ENCODE measurements at regions not wholly inside any gene's neighbourhood (a gene's known extent, or its start where the extent isn't known, plus 50 kb on each side); places are given as distances from the start of the nearest gene placed in this dataset.

DNA sequence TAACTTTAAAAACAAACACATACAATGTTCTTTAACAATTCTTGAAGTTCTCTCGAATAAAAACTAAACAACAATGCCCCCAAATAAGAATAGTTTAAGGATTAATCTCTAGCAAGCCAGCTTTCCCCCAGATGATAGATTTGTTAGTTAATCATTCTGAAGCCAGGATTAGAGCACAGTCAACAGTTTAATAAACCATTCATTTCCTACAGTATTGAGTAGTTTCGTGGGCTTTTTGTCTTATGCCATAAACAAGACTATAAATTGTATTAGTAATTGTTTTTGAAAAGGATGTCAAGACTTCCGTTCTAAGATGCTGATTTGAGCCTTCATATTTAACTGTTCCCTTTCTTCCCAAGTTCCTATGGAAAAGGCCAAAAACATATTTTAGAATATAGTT is 136.6 kb downstream of the PIK3R1 start:
- Histone ChIP-seq H3K27me3 (ENCODE audit: control insufficient read depth in 5 of 5, insufficient read depth in 4 of 5, low read length in 5 of 5) (no peaks in the 10 kb centered on the region), H3K36me3 (ENCODE audit: control insufficient read depth in 5 of 5, insufficient read depth in 5 of 5, low read length in 5 of 5) (no peaks in the 10 kb centered on the region), H3K4me3 (ENCODE audit: low read depth in 1 of 5, low read length in 5 of 5) (no peak overlapping the region), H3K4me1 (ENCODE audit: control insufficient read depth in 5 of 5, insufficient read depth in 5 of 5, low read length in 5 of 5) (peaks cover 0 to 8% (median 0%) of the 10 kb centered on the region in 5 donors), H3K9ac (ENCODE audit: low read length in 5 of 5) (no peak overlapping the region), H3K27ac (ENCODE audit: low read depth, low read length) (no peak overlapping the region), H3K9me3 (ENCODE audit: control insufficient read depth in 5 of 5, low read length in 5 of 5) (no peaks in the 10 kb centered on the region)

DNA sequence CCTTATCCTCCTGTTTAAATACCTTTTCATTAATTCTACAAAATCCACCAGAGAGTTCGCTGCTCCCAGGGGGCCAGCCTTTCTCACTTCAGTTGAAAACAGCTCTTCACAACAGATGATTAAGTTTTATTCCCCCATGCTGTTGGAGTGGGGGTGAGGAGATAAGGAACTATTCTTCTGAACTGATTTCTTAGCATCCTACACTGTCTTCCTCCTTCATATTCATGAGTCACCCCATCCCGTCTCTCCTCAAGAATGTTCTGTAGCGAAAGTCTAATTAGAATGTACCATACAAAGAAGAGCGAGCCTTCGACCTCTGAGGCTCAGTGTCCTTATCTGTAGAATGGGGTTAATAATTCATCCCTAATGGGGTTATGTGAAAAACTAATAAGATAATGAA is 138.0 kb downstream of the PIK3R1 start:
- Histone ChIP-seq H3K9me3 (ENCODE audit: control insufficient read depth in 5 of 5, low read length in 5 of 5) (no peaks in the 10 kb centered on the region), H3K36me3 (ENCODE audit: control insufficient read depth in 5 of 5, insufficient read depth in 5 of 5, low read length in 5 of 5) (no peaks in the 10 kb centered on the region), H3K9ac (ENCODE audit: low read length in 5 of 5) (no peak overlapping the region), H3K27ac (ENCODE audit: low read depth, low read length) (no peak overlapping the region), H3K27me3 (ENCODE audit: control insufficient read depth in 5 of 5, insufficient read depth in 4 of 5, low read length in 5 of 5) (no peaks in the 10 kb centered on the region), H3K4me1 (ENCODE audit: control insufficient read depth in 5 of 5, insufficient read depth in 5 of 5, low read length in 5 of 5) (peaks cover 0 to 8% (median 0%) of the 10 kb centered on the region in 5 donors), H3K4me3 (ENCODE audit: low read depth in 1 of 5, low read length in 5 of 5) (no peak overlapping the region)

DNA sequence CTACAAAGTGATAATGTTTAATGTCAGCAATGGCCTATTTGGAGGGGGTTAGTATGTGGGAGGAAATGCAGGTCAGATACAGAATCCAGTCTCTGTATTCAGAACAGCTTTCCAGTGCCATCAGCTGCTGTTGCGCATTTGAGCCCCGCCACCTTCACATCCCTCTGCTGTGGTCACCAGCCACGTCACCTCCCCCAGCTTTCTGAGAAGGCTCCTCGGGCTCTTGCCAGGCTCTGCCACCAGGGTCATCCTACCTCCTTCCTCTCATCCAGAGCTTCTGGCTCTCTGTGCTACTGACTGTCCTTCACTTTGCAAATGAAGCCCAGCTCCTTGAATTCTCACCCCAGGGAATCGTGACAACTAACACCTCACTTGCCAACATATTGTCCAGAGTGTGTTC is 138.8 kb downstream of the PIK3R1 start:
- H3K9me3 ChIP-seq (ENCODE audit: control insufficient read depth in 5 of 5, low read length in 5 of 5) = no peaks in the 10 kb centered on the region
- H3K27ac ChIP-seq (ENCODE audit: low read depth, low read length) = no peak overlapping the region
- no peak overlapping the region for H3K4me3 ChIP-seq (ENCODE audit: low read depth in 1 of 5, low read length in 5 of 5)

DNA sequence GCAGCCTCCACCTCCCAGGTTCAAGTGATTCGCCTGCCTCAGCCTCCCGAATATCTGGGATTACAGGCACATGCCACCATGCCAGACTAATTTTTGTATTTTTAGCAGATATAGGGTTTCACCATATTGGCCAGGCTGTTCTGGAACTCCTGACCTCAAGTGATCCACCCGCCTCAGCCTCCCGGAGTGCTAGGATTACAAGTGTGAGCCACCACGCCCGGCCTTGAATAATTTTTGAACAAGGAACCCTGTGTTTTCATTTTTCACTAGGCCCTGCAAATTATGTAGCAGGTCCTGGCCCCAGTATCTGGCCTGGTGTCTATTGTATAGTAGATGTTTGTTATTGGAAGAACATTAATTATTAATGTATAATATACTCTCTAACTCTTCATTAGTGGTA is 140.7 kb downstream of the PIK3R1 start:
- Histone ChIP-seq H3K27ac (ENCODE audit: low read depth, low read length) (no peak overlapping the region), H3K36me3 (ENCODE audit: control insufficient read depth in 5 of 5, insufficient read depth in 5 of 5, low read length in 5 of 5) (no peaks in the 10 kb centered on the region), H3K9ac (ENCODE audit: low read length in 5 of 5) (no peak overlapping the region), H3K4me1 (ENCODE audit: control insufficient read depth in 5 of 5, insufficient read depth in 5 of 5, low read length in 5 of 5) (peaks cover 0 to 8% (median 0%) of the 10 kb centered on the region in 5 donors), H3K9me3 (ENCODE audit: control insufficient read depth in 5 of 5, low read length in 5 of 5) (no peaks in the 10 kb centered on the region), H3K27me3 (ENCODE audit: control insufficient read depth in 5 of 5, insufficient read depth in 4 of 5, low read length in 5 of 5) (no peaks in the 10 kb centered on the region), H3K4me3 (ENCODE audit: low read depth in 1 of 5, low read length in 5 of 5) (no peak overlapping the region)

More for the DNA sequence above, 138.8 kb downstream of the PIK3R1 start:
- no peaks in the 10 kb centered on the region for H3K36me3 ChIP-seq (ENCODE audit: control insufficient read depth in 5 of 5, insufficient read depth in 5 of 5, low read length in 5 of 5)
- H3K4me1 ChIP-seq (ENCODE audit: control insufficient read depth in 5 of 5, insufficient read depth in 5 of 5, low read length in 5 of 5) = peaks cover 0 to 8% (median 0%) of the 10 kb centered on the region in 5 donors
- H3K9ac ChIP-seq (ENCODE audit: low read length in 5 of 5) = no peak overlapping the region
- H3K27me3 ChIP-seq (ENCODE audit: control insufficient read depth in 5 of 5, insufficient read depth in 4 of 5, low read length in 5 of 5) = no peaks in the 10 kb centered on the region

DNA sequence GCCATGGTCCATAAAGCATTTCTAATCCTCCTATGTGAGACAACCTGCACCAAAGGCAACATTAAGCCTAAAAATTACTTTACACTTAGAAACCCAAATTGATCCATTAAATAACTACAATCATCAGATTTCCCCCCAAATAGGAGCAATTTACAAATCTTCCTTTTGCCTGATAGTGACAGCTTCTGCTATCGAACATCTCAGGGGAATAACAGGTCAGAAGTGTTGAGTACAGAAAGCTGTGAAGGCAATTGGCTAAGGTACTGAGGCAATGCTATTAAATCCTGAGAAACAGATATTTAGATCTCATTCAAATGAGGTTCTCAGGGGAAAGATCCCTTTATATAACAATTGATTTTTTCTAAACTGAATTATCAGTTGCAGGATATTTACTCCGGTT is 141.1 kb downstream of the PIK3R1 start:
- Histone ChIP-seq H3K9ac (ENCODE audit: low read length in 5 of 5) (no peak overlapping the region), H3K4me3 (ENCODE audit: low read depth in 1 of 5, low read length in 5 of 5) (no peak overlapping the region), H3K27me3 (ENCODE audit: control insufficient read depth in 5 of 5, insufficient read depth in 4 of 5, low read length in 5 of 5) (no peaks in the 10 kb centered on the region), H3K9me3 (ENCODE audit: control insufficient read depth in 5 of 5, low read length in 5 of 5) (no peaks in the 10 kb centered on the region), H3K4me1 (ENCODE audit: control insufficient read depth in 5 of 5, insufficient read depth in 5 of 5, low read length in 5 of 5) (peaks cover 0 to 8% (median 0%) of the 10 kb centered on the region in 5 donors), H3K27ac (ENCODE audit: low read depth, low read length) (no peak overlapping the region), H3K36me3 (ENCODE audit: control insufficient read depth in 5 of 5, insufficient read depth in 5 of 5, low read length in 5 of 5) (no peaks in the 10 kb centered on the region)

DNA sequence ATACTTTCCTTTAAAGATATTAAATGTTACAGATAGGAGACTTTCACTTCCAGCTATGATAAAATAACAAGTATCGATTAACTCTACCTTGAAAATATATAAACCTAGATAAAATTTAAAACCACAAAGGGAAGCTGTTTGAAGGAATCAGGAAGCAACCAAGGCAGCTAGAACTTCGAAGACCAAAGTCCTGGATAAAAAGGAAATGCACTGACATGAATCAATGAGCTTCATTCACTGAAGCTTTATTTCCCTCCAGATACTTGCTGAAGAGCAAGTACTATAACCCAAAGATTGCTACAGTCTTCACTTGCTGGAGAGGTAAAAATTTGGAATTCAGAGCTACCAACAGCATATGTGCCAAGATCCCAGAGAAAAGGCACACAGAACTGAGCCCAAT is 144.1 kb downstream of the PIK3R1 start:
- Histone ChIP-seq H3K9ac (ENCODE audit: low read length in 5 of 5) (no peak overlapping the region), H3K9me3 (ENCODE audit: control insufficient read depth in 5 of 5, low read length in 5 of 5) (peaks cover 0 to 3% (median 0%) of the 10 kb centered on the region in 5 donors), H3K27me3 (ENCODE audit: control insufficient read depth in 5 of 5, insufficient read depth in 4 of 5, low read length in 5 of 5) (no peaks in the 10 kb centered on the region), H3K4me3 (ENCODE audit: low read depth in 1 of 5, low read length in 5 of 5) (no peak overlapping the region), H3K4me1 (ENCODE audit: control insufficient read depth in 5 of 5, insufficient read depth in 5 of 5, low read length in 5 of 5) (no peaks in the 10 kb centered on the region), H3K27ac (ENCODE audit: low read depth, low read length) (no peak overlapping the region), H3K36me3 (ENCODE audit: control insufficient read depth in 5 of 5, insufficient read depth in 5 of 5, low read length in 5 of 5) (no peaks in the 10 kb centered on the region)

DNA sequence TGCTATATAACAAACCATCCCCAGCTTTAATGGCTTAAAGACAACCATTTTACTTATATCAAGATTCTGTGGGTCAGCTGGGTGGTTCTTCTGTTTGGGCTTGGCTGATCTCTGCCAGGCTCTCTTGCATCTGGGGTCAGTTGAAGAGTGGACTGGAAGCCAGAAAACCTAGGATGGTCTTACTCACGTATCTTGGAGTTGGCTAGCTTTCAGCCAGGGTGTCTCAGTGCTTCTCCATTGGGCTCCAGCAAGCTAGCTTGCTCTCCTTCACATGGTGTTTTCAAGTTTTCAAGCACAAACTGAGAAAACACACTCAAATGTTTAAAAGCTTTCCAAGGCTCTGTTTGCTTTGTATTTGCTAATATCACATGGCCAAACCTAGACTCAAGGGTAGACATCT is 146.8 kb downstream of the PIK3R1 start:
- Histone ChIP-seq H3K9ac (ENCODE audit: low read length in 5 of 5) (no peak overlapping the region), H3K27ac (ENCODE audit: low read depth, low read length) (no peak overlapping the region), H3K4me1 (ENCODE audit: control insufficient read depth in 5 of 5, insufficient read depth in 5 of 5, low read length in 5 of 5) (no peaks in the 10 kb centered on the region), H3K36me3 (ENCODE audit: control insufficient read depth in 5 of 5, insufficient read depth in 5 of 5, low read length in 5 of 5) (no peaks in the 10 kb centered on the region), H3K27me3 (ENCODE audit: control insufficient read depth in 5 of 5, insufficient read depth in 4 of 5, low read length in 5 of 5) (no peaks in the 10 kb centered on the region), H3K9me3 (ENCODE audit: control insufficient read depth in 5 of 5, low read length in 5 of 5) (peaks cover 0 to 3% (median 0%) of the 10 kb centered on the region in 5 donors), H3K4me3 (ENCODE audit: low read depth in 1 of 5, low read length in 5 of 5) (no peak overlapping the region)

DNA sequence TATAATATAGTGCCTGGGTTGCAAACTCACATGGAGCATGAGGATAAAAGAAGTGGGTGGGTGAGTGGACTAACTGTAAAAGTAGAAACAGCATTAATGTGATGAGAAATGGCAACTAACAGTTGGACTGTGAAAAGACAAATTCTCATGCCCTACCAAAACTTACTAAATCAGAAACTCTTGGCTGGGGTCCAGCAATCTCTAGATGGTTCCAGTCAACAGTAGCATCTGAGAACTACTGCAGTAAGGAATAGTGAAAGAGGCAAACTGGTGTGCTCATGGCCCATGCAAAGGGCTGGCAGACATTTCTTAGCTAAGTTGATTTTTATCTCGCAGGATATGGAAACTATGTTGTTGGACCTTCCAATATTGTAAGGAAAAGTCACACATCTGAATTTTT is 150.3 kb downstream of the PIK3R1 start:
- no peak overlapping the region for H3K9ac ChIP-seq (ENCODE audit: low read length in 5 of 5)
- no peak overlapping the region for H3K4me3 ChIP-seq (ENCODE audit: low read depth in 1 of 5, low read length in 5 of 5)
- no peak overlapping the region for H3K27ac ChIP-seq (ENCODE audit: low read depth, low read length)
- no peaks in the 10 kb centered on the region for H3K4me1 ChIP-seq (ENCODE audit: control insufficient read depth in 5 of 5, insufficient read depth in 5 of 5, low read length in 5 of 5)
- H3K9me3 ChIP-seq (ENCODE audit: control insufficient read depth in 5 of 5, low read length in 5 of 5) = peaks cover 0 to 3% (median 0%) of the 10 kb centered on the region in 5 donors
- H3K27me3 ChIP-seq (ENCODE audit: control insufficient read depth in 5 of 5, insufficient read depth in 4 of 5, low read length in 5 of 5) = no peaks in the 10 kb centered on the region
- no peaks in the 10 kb centered on the region for H3K36me3 ChIP-seq (ENCODE audit: control insufficient read depth in 5 of 5, insufficient read depth in 5 of 5, low read length in 5 of 5)

DNA sequence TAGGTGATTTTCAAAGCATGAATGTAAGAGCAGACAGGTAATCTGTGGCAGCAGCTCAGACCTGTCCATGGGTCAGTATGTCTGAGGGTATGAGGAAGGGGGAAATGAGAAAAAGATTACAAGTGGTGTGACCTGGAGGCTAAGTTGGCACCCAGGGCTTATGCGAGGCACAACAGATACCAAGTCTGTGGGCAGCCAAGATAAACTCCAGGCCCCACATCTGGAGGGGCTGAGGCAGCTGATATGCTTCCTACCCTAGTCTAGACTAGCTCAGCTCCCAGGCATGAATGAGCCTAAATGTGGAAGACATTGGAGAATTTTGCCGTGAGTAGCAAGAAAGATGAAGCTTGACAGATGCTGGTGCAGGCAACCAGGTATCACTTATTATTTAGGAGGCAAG is 151.7 kb downstream of the PIK3R1 start:
- Histone ChIP-seq H3K27me3 (ENCODE audit: control insufficient read depth in 5 of 5, insufficient read depth in 4 of 5, low read length in 5 of 5) (no peaks in the 10 kb centered on the region), H3K9me3 (ENCODE audit: control insufficient read depth in 5 of 5, low read length in 5 of 5) (peaks cover 0 to 3% (median 0%) of the 10 kb centered on the region in 5 donors), H3K4me3 (ENCODE audit: low read depth in 1 of 5, low read length in 5 of 5) (no peak overlapping the region), H3K9ac (ENCODE audit: low read length in 5 of 5) (no peak overlapping the region), H3K27ac (ENCODE audit: low read depth, low read length) (no peak overlapping the region), H3K4me1 (ENCODE audit: control insufficient read depth in 5 of 5, insufficient read depth in 5 of 5, low read length in 5 of 5) (no peaks in the 10 kb centered on the region), H3K36me3 (ENCODE audit: control insufficient read depth in 5 of 5, insufficient read depth in 5 of 5, low read length in 5 of 5) (no peaks in the 10 kb centered on the region)

DNA sequence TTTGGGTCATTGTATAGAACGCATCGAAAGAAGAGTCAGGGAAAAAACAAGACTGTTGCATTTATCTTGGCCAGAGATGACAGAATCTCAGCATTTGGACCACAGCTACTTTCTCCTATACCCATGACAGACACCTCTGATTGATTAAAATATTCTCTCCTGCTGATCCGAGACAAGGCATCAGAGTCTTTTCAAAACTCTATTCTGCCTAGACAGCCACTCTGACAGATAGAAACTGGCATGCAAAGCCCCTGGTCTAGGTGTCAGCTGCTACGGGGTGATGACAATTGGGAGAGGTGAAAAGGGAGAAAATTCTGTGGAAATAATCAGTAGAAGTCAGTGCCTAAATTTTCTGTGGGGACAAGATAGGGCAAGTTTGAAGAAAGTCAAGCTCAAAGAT is 152.2 kb downstream of the PIK3R1 start:
- Histone ChIP-seq H3K27ac (ENCODE audit: low read depth, low read length) (no peak overlapping the region), H3K36me3 (ENCODE audit: control insufficient read depth in 5 of 5, insufficient read depth in 5 of 5, low read length in 5 of 5) (no peaks in the 10 kb centered on the region), H3K9me3 (ENCODE audit: control insufficient read depth in 5 of 5, low read length in 5 of 5) (peaks cover 0 to 3% (median 0%) of the 10 kb centered on the region in 5 donors), H3K27me3 (ENCODE audit: control insufficient read depth in 5 of 5, insufficient read depth in 4 of 5, low read length in 5 of 5) (no peaks in the 10 kb centered on the region), H3K9ac (ENCODE audit: low read length in 5 of 5) (no peak overlapping the region), H3K4me1 (ENCODE audit: control insufficient read depth in 5 of 5, insufficient read depth in 5 of 5, low read length in 5 of 5) (no peaks in the 10 kb centered on the region), H3K4me3 (ENCODE audit: low read depth in 1 of 5, low read length in 5 of 5) (no peak overlapping the region)

Measured in subcutaneous abdominal adipose tissue (tissue), 5 donors.